Nucleus accumbens (tissue), 56 donors: ENCODE measurements at regions not wholly inside any gene's neighbourhood (a gene's known extent, or its start where the extent isn't known, plus 50 kb on each side); places are given as distances from the start of the nearest gene placed in this dataset.

ENCODE experiments used
- DNase-seq, 56 donors: peaks; one replicate each; lab custom pipeline; 2025; lab: John Stamatoyannopoulos, UW

- DNase-seq: no peak
These were observed 51.1 kb upstream of the BEGAIN start for GRCh38 chr14:100638211-100638855.

- no peak for DNase-seq
These were observed 52.1 kb upstream of the BEGAIN start for GRCh38 chr14:100639280-100639679.

DNA sequence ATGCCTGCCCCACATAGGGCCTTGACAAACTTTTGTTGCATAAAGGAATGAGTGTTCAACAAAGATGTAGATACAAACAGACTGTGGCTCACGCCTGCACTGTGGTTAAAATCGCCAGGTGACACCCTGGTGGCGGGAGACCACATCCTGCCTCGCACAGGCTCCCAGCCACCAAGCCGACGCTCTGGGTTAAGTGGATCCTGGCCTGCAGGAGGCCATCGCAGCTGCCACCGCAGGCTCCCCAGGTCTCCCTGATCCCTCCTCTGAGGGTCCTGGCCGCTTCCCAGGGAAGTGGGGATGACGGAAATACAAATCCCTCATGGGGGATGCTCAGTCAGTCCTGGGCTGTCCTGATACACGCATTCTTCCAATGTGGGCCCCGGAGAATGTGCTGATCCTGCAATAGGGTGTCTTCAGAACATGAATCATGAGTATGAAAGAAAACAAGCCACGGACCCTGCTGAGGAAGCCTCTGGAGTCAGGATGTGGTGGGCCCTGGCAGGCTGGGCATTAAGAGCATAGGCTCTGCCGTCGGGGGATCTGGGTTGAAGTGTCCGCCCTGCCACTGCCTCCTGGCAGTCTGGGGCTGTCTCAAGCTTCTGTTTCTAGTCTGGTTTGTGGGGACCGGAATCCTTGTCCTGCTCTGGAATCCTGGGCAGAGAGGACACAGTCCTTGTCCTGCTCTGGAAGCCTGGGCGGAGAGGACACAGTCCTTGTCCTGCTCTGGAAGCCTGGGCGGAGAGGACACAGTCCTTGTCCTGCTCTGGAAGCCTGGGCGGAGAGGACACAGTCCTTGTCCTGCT lies 53.5 kb upstream of the BEGAIN start:
- DNase-seq: no peak

DNA sequence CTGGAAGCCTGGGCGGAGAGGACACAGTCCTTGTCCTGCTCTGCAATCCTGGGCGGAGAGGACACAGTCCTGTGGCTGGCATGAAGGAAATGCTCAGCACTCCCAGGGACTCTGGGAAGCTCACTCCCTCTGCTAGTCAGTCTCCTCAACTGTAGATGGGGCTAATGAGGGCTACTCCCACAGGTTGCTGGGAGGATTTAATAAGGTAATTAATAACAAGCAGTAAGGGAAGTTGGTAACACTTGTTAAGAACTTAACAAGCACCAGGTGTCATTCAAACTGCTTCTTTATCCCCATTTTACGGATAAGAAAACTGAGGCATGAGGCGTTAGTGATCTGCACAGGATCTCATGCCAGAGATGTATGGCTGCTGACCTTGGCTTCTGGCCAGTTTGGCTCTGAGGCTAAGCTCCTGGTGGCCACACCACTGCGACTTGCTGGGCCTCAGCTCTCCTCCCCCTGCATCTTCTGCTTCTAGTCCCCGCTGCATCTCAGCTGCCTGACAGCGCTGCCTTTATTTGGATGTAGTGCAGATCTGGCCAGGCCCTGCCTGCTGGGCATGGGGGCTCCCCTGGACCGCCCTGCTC lies 54.1 kb upstream of the BEGAIN start:
- DNase-seq: no peak

- DNase-seq: no peak
These were observed 56.2 kb upstream of the BEGAIN start for GRCh38 chr14:100643426-100643825.

- DNase-seq: no peak
These were observed 57.2 kb upstream of the BEGAIN start for GRCh38 chr14:100644383-100644782.

GRCh38 chr14:100644784-100645183 lies 57.6 kb upstream of the BEGAIN start:
- no peak for DNase-seq

GRCh38 chr14:100645196-100645981 lies 58.2 kb upstream of the BEGAIN start:
- DNase-seq: peak in 50 of 56 donors; percentile 11 to 83 (median 52)

DNA sequence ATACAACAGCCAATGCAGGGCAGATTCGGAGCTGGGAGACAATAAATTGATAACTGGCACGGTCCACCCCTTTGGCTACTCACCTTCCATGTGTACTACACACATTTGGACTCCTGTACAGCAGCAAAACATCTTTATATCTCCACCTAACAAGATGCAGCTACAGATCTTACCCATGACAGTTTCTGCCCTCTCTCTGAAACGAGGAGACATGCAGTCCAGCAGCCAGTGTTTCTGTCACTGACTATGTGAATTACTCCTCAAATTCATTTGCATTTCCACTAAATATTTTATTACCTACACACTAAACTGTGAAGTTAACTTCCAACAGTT lies 58.7 kb upstream of the BEGAIN start:
- no peak for DNase-seq

DNA sequence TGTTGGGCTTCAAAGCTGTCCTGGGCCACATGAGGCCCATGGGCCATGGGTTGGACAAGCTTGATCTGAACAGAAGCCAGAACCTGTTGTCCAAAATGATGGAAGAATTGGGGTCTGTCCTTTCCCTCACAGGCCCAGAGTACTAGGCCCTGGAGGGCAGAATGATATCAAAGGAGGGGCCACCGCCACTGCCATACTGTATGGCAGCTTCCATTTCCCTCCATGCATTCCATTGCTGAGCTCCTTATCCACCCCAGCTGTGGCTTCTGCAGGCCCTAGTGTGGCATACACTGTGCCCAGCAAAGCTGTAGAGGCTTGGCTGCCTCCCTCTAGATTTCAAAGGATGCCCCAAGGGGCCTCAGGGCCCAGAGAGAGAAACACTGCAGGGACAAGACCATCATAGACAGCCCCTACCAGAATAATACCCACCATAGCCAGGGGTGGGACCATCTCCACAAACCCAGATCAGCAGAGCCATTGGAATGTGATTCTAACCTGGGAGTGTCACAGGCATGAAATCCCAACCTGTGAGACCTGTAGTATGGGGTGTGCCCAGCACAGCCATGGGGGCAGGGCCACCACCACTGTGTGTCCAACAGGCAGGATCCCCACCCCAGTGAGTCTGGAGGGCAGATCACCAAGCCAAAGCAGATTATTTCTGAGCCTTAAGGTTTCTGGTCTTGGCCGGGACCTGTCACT lies 61.4 kb upstream of the BEGAIN start:
- DNase-seq: no peak

DNA sequence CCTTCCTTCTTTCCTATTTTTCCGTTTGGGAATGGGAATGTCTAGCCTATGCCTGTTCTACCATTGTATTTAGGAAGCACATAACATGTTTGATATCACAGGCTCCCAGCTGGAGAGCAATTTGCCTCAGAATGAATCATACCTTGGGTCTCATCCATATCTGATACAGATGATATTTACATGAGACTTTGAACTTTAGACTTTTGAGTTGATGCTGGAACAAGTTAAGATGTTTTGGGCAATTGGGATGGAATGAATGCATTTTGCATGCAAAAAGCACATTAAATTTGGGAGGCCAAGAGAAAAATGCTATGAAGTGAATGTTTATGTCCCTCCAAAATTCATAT lies 61.9 kb upstream of the BEGAIN start:
- no peak for DNase-seq

- no peak for DNase-seq
These were observed 64.8 kb upstream of the BEGAIN start for GRCh38 chr14:100651999-100652508.

DNA sequence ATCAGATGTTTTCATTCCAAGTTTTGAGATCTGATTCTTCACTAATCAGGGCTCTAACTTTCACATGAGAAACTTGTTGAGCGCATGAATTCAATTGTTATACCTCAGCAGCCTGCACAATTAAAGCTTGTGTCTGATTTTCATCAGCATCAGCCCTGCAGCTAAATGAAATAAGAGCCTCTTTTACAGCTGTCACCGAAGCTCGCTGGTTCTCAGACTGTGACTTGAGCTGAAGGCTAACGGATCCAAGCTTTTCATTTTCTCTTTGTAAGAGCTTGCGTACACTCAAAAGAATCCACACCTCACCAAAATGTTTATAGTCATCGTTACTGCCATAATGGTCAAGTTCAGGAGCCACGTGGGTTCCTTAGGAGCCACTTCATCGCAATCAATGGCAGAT lies 65.5 kb upstream of the BEGAIN start:
- DNase-seq: no peak

- DNase-seq: no peak
These were observed 66.2 kb upstream of the BEGAIN start for GRCh38 chr14:100653409-100653808.

GRCh38 chr14:100654025-100654813 lies 67.0 kb upstream of the BEGAIN start:
- DNase-seq: peak in 5 of 56 donors; percentile 16 to 41 (median 23)

DNA sequence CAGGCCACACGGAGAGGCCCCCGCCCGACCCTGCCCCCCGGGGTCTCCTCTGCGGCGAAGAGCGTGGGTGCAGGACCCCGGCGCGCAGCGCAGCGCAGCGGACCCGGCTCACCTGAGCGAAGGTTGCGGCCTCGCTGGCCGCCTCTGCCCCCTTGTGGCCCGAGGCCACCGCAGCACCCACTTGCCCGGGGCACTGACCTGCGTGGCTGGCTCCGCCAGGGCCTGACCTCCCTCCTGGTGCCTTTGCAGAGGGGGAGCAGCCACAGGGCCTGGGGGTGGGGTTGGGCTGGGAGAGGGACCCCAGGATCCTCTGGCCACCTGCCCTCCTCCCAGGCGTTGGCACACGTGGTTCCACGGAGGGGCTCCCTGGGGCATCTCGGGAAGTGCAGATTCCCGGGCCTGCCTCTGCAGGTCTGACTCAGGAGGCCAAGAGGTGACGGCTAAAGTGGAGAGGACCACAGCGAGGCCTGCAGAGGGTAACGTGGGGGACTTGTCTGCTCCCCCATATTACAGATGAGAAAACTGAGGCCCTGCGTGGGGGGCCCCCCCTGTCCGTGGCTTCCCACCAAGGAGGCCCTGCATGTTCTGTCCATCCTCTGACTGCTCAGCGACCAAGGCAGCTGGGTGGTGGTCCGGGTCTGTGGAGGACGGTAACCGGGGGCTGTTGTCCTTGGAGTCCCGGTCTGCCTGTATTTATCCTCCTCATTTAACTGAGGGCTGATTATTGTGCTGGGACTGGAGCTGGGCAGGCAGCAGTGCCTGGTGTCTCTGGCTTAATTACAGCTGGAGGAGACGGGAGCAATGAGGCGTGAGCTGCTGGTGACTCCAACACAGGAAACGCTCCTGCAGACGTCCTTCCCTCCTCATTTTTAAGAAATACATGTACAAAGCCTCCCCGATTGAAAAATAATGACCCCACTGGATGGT lies 67.9 kb upstream of the BEGAIN start:
- DNase-seq: no peak

GRCh38 chr14:100655741-100656085 lies 68.5 kb upstream of the BEGAIN start:
- no peak for DNase-seq

DNA sequence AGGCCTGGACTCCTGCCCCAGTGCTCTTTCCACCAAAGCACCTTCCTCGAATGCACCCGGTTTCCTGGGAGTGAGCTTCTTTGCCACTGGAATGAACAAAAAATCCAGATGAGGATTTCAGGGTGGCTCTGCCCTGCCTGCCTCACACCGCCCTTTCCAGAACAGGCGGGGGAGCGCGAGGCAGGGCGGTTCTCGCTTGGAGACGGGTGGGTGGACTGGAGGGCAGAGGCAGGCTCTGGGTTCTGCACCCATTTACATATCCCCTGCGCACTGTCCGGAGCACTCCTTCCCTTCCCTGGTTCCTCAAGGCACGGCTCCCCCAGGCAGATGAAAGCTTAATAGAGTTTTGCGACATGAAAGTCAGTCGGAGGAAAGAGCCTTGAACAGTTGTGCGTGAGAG lies 69.7 kb upstream of the DLK1 start:
- peak in 8 of 56 donors; percentile 6 to 39 (median 24) for DNase-seq

DNA sequence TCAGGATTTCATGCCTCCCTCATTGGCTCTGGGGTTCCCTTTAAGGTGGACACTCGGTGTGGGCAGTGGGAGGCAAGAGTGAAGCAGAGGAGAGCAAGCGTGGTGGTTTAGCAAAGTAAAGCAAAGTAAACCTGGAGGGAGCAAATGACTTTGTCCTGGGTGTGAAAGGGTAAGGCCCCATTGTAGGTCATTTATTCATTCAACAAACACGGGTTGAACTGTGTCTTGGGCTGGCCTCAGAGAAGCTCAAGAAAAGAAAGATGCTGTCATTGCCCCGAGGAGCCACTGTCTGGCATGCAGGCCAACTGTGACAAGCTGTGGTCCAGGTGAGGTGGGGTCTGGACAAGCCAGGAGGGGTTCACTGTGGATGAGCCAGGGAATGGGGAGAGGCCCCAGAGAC lies 68.9 kb upstream of the DLK1 start:
- no peak for DNase-seq
